GM18867 (cell line): ENCODE measurements at regions not wholly inside any gene's neighbourhood (a gene's known extent, or its start where the extent isn't known, plus 50 kb on each side); places are given as distances from the start of the nearest gene placed in this dataset.
"Not testable (repeated sequence)": the region's sequence is repeated elsewhere in the genome, so short reads cannot be mapped to it uniquely, and the experiment has no call there.

ENCODE experiments used
- ATAC-seq: cut with Tn5 transposase; IDR thresholded peaks from one replicate; pipeline ENCODE4 v1.9.1; 2021; ENCODE audit warnings: mild to moderate bottlenecking, moderate library complexity; ENCODE audit not compliant: unreplicated experiment

DNA sequence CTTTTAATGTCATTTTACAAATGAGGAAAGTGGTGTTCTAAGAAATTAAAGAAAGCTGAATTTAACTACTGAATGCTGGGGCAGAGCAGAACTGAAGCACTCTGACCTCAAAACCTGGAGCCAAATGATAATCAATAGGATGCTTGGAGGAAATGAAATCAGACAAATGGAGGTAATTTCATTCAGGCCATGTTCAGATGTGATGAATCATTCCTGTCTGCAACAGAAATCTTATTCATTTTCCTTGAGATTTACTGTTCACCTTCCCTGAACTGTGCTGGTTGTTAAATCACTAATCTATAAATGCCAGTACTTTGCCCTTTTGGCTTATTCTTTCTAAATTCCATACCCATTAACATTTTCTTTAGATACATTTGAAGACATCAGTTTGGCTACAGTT is 85.6 kb upstream of the SNX7 start:
- no peak for ATAC-seq

DNA sequence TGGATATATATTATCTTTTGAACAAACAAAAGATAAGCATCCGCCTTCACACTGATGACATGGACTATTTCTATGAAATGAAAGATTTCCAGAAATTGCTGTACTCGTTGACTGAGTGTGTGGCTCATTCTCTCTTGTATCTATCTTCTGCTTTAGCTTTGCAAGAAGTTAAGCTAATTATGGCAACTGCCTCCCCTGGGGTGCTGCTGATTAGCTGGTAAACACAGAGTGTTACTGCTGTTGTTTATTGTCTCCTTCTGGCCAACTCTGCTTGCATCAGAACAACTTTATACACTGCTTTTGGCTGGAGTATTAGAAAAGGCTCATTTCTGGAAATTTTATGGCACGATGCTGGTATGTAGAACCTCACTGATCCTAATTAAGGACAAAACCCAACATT is 95.6 kb upstream of the SNX7 start:
- ATAC-seq: no peak

DNA sequence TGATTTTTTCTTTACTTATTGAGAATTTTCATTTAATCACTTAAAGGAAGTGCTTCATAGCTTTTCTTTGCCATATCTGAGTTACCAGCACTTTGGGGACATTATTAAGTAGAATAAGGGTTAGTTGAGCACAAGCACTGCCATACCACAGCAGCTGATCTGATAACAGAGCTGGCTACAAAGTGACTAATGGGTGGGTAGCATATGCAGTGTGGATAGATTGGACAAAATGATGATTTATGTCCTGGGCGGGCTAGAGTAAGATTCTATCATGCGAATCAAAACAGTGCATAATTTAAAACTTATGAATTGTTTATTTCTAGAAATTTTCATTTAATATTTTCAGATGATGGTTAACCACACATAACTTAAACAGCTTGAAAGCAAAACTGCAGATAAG is 102.2 kb upstream of the SNX7 start:
- ATAC-seq: no peak

DNA sequence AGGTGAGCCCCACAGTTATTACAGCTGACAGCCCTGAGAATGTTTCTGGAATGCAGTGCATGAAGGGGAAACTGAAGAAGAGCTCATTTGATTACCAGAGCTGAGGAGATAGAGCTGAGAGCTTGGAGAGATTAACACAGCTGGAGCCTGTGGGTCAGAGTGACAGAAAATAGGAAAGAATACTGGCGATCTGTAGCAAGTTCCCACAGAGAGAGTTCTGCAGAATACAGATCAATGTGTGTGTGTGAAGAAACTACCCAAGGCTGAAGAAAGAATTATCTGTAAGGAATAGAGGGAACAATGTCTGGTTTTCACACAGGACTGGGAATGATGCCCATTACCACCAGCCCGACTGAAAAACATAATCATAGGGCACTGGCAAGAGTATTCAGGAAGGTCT is 103.6 kb upstream of the SNX7 start:
- no peak for ATAC-seq

DNA sequence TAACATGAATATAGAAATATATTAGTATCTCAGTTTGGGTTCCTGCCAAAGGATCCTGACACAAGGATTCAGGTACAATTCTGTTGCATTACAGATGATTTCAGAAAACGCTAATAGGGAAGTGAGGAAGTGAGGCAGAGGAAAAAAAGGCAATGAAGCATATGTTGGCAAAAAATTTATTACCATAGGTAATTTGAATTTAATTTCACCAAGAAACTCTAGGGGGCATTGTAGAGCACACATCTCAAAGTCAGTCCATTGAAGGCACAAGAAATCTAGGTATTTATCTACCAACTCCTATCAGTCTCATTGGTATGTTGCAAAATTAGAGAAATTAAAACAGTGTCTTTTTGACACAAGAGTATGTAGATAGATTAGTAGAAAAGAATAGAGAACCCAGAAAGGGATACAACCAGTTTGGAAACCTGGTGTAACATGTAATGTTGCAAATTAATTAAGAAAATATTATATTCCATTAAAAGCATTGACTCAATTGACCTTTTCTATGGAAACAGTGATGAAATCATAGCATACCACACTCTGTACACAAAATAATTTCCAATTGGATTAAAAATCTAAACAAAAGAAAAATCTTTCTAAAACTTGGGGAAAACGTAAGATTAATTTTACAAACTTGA is 104.9 kb upstream of the SNX7 start:
- no peak for ATAC-seq

DNA sequence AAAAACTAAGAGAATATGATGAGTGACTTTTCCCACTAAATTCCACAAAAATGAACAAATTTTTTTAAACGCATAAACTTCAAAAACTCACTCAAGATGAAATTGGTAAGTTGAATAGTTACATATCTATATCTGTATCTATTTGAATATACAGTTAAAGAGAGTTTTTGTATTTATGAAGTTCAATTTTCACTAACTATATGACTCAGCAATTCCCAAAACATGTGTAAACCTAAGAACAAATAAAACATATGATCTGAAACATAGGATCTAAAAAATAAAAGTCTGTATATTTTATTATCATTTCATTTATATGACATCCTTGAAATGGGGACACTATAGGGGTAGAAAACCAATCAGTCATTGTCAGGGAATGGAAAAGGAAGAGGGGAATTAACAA is 105.7 kb upstream of the SNX7 start:
- no peak for ATAC-seq

DNA sequence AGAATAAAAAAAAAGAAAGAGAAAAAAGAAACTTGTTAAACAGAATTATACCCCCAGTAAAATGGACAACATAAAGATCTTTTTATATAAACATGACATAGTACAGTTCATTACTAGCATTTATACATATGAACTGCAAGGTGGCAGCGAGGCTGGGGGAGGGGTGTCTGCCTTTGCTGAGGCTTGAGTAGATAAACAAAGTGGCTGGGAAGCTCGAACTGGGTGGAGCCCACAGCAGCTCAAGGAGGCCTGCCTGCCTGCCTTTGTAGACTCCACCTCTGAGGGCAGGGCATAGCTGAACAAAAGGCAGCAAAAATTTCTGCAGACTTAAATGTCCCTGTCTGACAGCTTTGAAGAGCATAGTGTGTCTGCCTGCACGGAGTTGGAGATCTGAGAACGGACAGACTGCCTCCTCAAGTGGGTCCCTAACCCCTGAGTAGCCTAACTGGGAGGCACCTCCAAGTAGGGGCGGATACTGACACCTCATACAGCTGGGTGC is 108.9 kb upstream of the SNX7 start:
- not testable (repeated sequence) for ATAC-seq

DNA sequence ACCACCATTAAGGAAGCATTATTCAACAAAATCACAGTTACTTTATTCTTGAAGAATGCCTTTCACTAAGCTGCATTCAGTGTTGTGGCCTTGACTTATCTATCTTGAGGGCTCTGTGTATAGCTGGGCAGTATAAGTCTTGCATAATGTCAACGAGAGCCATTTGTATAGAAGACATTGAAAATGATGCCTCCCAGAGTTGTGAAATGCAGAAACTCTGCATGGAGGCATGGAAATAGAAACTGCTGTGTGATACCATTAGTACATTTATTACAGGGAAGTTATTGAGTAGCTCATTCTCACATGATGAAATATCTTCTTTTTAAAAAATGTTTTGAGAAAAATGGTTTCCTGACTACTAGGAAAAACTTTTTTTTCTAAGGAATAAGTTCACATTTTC is 111.4 kb upstream of the SNX7 start:
- no peak for ATAC-seq

DNA sequence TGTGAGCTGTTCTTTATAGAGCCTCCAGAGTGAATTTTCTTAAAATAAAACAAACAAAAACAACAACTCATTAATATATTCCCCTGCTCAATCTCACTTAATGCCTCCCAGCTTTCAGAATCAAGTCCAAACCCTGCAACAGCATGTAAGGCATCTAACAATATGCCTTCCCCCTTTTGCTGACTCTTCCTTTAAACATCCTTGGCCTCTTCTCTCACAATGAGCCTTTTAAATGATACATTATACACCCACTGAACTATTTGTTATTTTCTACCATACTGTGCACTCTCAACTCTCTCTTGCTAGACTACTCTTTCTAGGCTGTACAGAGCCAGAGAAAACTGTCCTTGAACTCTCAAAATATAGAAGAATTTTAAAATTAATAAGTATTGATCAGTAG is 115.2 kb upstream of the SNX7 start:
- ATAC-seq: no peak

DNA sequence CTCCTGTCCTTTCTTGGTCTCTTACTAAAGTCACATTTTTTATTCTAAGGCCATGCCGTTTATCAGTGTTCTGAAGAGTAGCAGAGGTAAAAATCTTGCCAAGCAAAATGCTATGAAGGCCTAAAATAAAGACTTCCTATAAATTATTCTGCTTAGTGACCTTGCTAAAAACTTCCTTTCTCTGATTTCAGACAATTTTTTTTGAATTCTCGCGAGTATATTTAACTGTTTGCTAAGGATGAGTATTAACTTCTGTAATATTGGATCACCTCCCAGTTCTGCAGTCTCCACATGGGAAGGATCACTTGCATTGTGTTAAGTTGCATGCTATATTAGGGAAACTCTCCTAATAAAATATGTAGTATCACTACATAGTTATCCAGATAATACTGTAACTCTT is 123.4 kb upstream of the SNX7 start:
- ATAC-seq: no peak

DNA sequence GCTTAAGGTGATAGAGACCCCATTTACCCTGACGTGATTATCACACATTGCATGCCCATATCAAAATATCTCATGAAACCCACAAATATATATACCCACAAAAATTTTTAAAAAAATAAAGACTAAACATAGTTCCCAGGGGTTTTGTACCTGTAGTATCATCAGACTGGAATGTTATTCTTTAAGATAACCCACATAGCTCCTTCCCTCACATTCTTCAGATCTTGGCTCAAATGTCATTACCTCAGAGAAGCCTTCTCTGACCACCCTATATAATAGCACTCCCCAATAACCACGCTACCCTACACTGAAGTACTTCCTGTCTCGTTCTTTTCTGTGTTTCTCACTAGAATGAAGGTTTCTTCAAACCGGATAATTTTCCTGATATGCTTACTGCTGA is 138.3 kb upstream of the SNX7 start:
- ATAC-seq: no peak

DNA sequence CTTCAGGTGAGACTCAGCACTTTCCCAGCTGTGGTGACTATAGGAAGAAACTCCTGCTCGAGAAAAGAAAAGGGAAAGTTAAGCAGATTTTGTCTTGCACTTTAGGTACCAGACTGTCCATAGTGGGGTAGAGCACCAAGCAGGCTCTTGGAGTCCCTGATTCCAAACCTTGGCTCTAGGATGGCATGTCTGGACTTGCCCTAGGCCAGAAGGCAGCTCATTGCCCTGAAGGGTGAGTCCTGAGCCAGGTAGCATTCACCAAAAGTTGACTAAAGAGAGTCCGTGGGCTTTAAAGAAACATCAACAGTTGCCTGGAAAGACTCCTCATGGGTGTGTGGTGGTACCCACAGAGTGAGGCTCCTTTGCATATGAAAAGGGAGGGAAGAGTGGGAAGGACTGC is 145.2 kb upstream of the SNX7 start:
- no peak for ATAC-seq

DNA sequence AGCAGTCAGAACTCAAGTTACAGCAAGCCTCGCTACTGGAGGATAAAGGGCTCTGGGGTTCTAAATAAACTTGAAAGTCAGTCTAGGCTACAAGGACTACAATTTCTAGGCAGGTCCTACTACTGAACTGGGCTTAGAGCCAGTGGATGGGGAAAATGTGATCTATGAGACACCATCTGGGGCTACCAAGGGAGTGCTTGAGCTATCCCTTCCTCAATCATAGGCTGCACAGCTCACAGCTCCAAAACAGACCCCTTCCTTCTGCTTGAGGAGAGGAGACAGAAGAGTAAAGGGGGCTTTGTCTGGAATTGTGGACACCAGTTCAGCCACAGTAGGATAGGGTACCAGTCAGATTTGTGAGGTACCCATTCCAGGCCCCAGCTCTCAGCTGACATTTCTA is 145.8 kb upstream of the SNX7 start:
- ATAC-seq: no peak

DNA sequence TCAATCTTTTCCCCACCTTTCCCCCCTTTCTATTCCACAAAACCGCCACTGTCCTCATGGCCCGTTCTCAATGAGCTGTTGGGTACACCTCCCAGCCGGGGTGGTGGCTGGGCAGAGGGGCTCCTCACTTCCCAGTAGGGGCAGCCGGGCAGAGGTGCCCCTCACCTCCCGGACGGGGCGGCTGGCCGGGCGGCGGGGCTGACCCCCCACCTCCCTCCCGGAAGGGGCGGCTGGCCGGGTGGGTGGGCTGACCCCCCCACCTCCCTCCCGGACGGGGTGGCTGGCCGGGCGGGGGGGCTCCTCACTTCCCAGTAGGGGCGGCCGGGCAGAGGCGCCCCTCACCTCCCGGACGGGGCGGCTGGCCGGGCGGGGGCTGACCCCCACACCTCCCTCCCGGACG is 149.3 kb upstream of the SNX7 start:
- not testable (repeated sequence) for ATAC-seq

DNA sequence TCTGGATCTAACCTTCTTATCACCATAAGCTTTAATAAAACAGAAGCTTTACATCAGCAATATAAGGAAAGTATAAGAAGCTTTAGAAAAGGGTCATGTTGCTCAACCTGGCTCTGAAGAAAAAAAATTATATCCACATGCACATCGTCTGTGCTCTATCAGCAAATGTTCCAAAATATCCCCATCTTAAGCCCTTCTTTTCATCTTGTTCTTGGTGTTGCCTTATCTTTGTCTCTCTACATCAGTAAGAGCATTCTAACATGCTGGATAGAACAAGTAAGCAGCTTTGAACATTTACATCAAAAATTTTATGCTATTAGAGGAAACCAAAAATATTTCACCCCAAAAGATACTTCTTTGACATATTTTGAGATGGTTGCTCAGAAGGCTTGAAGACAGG is 157.8 kb upstream of the SNX7 start:
- no peak for ATAC-seq

DNA sequence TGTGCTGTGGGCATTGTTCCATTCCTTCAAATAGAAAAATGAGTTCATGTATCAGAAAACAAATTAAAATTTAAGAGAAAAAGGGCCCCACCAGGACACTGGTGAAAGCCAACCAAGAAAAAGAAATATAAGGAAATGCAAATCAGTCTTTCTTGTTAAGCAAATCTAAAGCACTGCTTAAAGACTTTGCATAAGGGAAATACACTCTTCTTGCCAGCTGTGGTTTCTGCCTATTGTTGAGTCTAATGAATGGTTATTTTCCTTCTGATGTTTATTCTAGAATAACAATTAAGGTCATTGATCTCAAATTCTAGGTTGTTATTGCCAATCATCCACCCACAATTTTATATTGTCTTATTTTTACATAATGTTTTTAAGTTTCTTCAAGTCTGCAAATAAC is 158.6 kb upstream of the SNX7 start:
- ATAC-seq: no peak

DNA sequence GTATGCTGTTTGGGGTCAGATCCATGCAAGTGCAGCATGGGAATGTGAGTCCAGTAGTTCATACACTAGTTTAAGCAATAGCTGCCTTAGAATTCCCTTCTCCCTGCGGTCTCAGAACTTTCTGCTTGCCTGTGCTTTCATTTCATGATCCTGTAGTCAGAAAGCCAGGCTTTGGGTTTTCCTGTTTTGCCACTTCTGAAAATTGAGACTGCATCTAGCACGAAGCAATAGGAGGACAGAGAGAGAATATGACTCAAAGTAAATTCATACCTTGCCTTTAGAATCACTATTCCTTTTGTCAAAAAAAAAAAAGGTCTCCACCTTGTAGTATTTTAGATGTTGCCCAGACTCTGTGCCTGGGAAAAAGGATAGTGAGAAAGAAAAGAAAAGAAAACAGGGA is 161.2 kb upstream of the SNX7 start:
- no peak for ATAC-seq

DNA sequence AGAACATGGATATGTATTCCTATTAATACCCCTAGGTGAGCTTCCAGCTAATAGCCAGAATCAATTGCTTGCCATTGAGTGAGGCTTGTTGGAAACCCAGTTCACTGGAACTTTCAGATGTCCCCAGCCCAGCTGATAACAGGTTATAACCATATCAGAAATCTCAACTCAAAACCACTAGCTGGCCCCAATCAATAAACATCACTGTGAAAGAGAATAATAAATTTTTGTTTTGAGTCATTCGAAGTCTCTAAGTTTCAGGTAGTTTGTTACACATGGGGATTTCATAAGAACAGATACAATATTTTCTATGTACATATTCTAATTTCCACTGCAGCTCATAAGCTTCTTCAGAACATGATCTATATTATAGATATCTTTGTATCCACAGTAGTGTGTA is 162.9 kb upstream of the SNX7 start:
- ATAC-seq: no peak

DNA sequence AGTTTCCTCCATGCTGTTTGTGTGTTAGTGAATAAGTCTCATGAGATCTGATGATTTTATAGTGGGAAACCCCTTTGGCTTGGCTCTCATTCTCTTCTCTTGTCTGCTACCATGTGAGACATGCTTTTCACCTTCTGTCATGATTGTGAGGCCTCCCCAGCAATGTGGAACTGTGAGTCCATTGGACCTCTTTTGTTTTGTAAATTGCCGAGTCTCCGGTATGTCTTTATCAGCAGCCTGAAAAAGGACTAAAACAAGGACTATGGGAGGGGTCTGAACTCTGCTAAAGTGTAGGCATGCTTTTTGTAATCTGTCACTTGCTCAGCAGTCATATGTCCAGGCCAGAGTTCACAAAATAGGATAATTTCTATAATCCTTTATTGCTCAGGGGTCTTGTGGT is 164.0 kb upstream of the SNX7 start:
- no peak for ATAC-seq

DNA sequence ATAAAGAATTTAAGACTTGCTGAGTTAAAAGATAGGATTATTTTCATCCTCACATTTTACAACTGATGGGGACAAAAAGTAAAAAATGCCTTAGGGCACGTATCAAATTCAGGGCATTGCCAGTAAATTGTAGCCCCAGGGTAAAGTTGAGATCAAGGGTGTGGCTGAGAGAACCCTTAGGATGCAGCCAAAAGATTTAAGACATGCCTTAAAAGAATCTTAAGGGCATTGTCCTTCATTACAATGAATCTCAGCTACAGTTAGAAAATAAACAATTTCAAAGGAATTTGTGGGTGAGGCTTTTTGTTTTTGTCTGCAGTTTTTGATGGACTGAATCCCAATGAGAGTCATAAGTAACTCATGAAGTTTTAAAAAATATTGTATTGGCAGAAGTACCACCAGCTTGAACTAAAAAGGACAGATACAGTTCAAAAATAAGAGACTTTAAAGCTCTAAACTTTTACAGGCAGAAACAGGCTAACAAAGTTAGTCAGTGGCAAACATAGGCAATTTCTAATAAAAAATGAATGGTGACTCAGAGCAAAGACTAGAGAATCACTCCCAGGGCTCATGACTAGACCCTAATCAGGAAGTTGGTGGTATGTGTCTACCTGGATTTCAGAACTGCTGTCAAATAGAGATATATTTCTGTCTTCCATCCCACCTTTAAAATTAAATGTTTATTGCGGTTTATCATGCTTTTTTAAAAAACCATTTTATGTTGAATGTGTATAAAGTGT is 165.1 kb upstream of the SNX7 start:
- ATAC-seq: no peak

DNA sequence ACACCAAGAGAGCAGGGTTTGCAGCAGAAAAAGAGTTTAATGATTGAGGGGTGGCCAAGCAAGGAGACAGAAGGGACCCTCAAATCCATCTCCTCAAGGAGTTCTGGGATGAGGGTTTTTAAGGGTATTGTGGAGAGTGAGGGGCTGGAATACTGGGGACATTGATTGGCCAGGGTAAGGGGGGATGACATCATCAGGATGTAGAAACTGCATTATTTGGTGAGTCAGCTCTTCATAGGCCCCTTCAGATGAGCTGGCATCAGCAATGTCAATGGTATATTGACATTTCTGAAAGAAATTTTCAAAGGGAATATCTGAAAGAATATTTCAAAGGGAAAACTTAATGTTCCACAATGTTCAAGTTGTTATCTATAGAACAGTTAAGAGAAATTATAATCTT is 168.1 kb upstream of the SNX7 start:
- no peak for ATAC-seq

DNA sequence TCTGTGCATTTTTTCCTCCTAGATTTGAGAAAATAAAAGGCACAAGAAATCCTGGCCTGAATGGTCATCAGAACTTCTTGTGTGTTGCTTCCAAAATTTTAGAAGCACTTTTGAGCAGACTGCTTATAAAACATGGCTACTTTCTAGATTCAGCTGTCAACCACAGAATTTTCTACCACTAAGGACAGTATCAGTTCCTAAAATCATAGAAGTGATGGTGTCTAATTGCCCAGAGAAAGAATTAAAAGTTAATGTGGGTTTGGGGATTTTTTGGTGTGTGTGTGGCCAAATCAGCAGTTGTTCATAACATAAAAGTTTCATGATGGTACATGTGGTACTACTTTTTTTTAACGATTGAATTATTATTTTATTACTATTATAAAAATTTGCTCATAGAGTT is 171.4 kb upstream of the SNX7 start:
- ATAC-seq: peak; percentile 58

DNA sequence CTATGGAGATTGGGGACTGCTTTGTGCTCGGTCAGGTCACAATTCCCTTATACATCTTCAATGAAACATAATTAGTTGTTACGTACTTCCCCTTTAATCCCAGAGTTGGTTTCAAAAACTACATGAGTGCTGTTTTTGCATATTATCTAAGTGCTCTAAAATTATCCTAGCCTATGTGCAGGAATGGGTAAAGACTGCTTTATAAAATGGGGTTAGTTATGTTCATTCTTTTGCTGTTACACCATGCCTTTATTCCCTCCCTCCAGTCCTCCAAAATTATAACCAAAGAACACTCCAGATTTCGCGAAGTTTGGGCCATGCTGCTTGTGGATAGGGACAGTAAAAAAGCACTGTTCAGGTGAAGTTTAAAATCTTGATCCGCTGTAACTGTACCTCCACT is 173.9 kb upstream of the SNX7 start:
- no peak for ATAC-seq
